CD4-positive, CD25-positive, alpha-beta regulatory T cell (primary cell): ENCODE measurements at regions not wholly inside any gene's neighbourhood (a gene's known extent, or its start where the extent isn't known, plus 50 kb on each side); places are given as distances from the start of the nearest gene placed in this dataset.

Source experiments
- ATAC-seq, 2 donors: fragments of 150-1000 bp; cut with Tn5 transposase; one replicate each; pipeline ENCODE4 v1.10.0; 2021; ENCODE audit warnings: low read depth in 2 of 2, moderate number of reproducible peaks in 2 of 2, moderate library complexity in 1 of 2
- DNase-seq, 3 donors: peaks; one replicate each; pipeline versions ENCODE4 v3.0.0 to v3.0.0-alpha.2; 2012 to 2022; ENCODE audit warnings: mixed read lengths in 1 of 3
- H3K27ac ChIP-seq: one replicate; pipeline ENCODE4 v1.7.0; 2013; ENCODE audit warnings: mild to moderate bottlenecking, low read length; ENCODE audit not compliant: insufficient read depth, poor library complexity, severe bottlenecking
- H3K27me3 ChIP-seq: one replicate; pipeline ENCODE4 v1.7.0; 2013; ENCODE audit warnings: low read length; ENCODE audit not compliant: control insufficient read depth, insufficient read depth
- H3K36me3 ChIP-seq: one replicate; pipeline ENCODE4 v1.7.0; 2013; ENCODE audit warnings: mild to moderate bottlenecking, low read length, moderate library complexity; ENCODE audit not compliant: control insufficient read depth, insufficient read depth
- H3K4me1 ChIP-seq: 2 replicates; pipeline ENCODE4 v1.7.0; 2013; ENCODE audit warnings: mild to moderate bottlenecking, low read length; ENCODE audit not compliant: insufficient read depth, control insufficient read depth, poor library complexity, severe bottlenecking
- H3K4me3 ChIP-seq: one replicate; pipeline ENCODE4 v1.7.0; 2013; ENCODE audit warnings: low read depth, mild to moderate bottlenecking, low read length, moderate library complexity
- H3K9me3 ChIP-seq, 2 experiments: 1 replicate in 1 of 2; 2 replicates in 1 of 2; pipeline ENCODE4 v1.7.0; 2013; ENCODE audit warnings: low read length in 2 of 2, mild to moderate bottlenecking in 1 of 2, moderate library complexity in 1 of 2; ENCODE audit not compliant: control insufficient read depth in 2 of 2
- H3K27ac Mint-ChIP-seq, 3 donors: one replicate each; pipeline ENCODE4 v1.8.0; 2020 to 2022; ENCODE audit warnings: mild to moderate bottlenecking in 3 of 3, mixed read lengths in 3 of 3, moderate library complexity in 2 of 3
- H3K27me3 Mint-ChIP-seq: one replicate; pipeline ENCODE4 v1.8.0; 2022; ENCODE audit warnings: mild to moderate bottlenecking, mixed read lengths
- H3K36me3 Mint-ChIP-seq: one replicate; pipeline ENCODE4 v1.8.0; 2020; ENCODE audit warnings: mixed read lengths
- H3K4me1 Mint-ChIP-seq, 4 donors: one replicate each; pipeline ENCODE4 v1.8.0; 2020 to 2022; ENCODE audit warnings: mixed read lengths in 4 of 4, mild to moderate bottlenecking in 1 of 4
- H3K4me3 Mint-ChIP-seq, 4 donors: one replicate each; pipeline ENCODE4 v1.8.0; 2020 to 2022; ENCODE audit warnings: mild to moderate bottlenecking in 4 of 4, mixed read lengths in 4 of 4, moderate library complexity in 3 of 4
- H3K9me3 Mint-ChIP-seq, 7 donors: one replicate each; pipeline ENCODE4 v1.8.0; 2020 to 2022; ENCODE audit warnings: mixed read lengths in 7 of 7, mild to moderate bottlenecking in 3 of 7, moderate library complexity in 2 of 7

DNA sequence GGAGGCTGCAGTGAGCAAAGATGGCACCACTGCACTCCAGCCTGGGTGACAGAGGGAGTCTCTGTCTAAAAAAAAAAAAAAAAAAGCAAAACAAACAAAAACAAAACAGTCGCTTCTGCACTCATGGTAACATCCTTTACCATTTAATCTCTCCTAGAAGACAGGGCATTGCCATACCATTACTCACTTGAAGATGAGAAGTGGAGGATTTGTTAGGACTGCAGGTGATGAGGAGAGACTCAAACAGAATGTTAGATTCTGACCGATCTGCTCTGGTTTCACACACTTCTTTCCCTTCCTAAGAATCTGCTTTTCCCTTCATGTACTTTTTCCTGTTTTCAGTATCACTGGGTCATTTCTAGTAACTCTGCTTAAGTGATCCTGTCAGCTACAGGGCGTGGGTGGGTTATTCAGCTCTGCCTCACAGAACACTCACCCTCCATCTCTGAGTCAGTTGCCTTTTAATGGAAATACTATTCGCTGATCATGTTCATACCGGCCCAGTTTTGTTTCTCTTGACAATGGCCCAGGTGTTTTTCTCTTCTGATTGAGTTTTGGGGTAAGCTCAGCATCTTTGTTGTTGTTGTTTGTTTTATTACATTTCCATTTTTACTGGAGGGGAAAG is 148.0 kb upstream of the ERG start:
- no peaks in the 10 kb centered on the region for H3K36me3 ChIP-seq
- H3K27me3 ChIP-seq: peaks cover 5% of the 10 kb centered on the region
- ATAC-seq (no peak), DNase-seq (no peak)
- H3K4me3 Mint-ChIP-seq: no peak overlapping the region
- H3K27ac Mint-ChIP-seq: no peak overlapping the region
- peaks cover 0 to 6% (median 0%) of the 10 kb centered on the region in 7 donors for H3K9me3 Mint-ChIP-seq
- H3K27ac ChIP-seq: no peak overlapping the region
- no peak overlapping the region for H3K4me3 ChIP-seq
- no peaks in the 10 kb centered on the region for H3K9me3 ChIP-seq
- no peaks in the 10 kb centered on the region for H3K4me1 ChIP-seq
- H3K36me3 Mint-ChIP-seq: no peaks in the 10 kb centered on the region
- no peaks in the 10 kb centered on the region for H3K4me1 Mint-ChIP-seq
- peaks cover 8% of the 10 kb centered on the region for H3K27me3 Mint-ChIP-seq

DNA sequence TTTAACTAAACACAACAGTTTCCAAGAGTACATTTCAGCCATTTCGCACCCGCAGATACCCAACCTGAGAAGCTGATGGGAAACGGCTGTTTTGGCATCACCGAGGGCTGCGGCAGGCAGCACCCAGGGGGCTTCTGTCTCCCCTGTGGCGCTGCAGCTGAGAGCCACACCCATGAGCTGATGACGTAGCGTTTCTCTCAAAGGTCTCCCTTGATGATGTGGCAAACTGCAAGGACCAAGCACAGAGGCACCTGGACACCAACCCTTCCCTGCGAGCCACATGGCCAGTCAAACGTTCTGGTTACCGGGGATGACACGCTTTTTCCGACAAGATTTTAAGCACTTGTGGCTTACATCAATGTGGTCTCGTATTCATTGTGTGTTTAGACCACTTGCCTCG is 150.8 kb upstream of the ERG start:
- Histone ChIP-seq H3K27me3 (peaks cover 2% of the 10 kb centered on the region), H3K4me1 (no peaks in the 10 kb centered on the region), H3K9me3 (no peaks in the 10 kb centered on the region), H3K4me3 (no peak overlapping the region), H3K27ac (no peak overlapping the region), H3K36me3 (no peaks in the 10 kb centered on the region)
- peaks cover 4% of the 10 kb centered on the region for H3K27me3 Mint-ChIP-seq
- H3K9me3 Mint-ChIP-seq: peaks cover 0 to 6% (median 0%) of the 10 kb centered on the region in 7 donors
- no peak for DNase-seq
- H3K4me3 Mint-ChIP-seq: no peak overlapping the region
- no peaks in the 10 kb centered on the region for H3K36me3 Mint-ChIP-seq
- no peak for ATAC-seq
- no peak overlapping the region for H3K27ac Mint-ChIP-seq
- no peaks in the 10 kb centered on the region for H3K4me1 Mint-ChIP-seq

DNA sequence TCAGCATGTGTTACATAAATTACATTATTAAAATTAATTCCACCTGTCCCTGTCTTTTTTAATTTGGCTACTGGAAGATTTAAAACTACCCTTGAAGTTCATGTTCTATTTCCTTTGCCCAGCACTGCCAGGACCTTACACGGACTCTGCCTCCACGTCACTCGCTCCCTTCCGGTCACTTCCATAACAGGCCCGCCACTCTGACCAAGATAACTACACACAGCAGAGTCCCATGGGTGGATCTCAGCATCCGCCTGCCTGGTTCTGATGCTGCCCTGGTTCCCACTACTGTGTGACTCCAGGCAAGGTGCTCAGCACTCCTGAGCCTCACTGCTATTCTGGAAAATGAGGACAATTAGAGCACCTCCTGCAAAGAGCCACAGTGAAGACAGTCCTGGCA is 153.3 kb upstream of the ERG start:
- Histone ChIP-seq H3K4me3 (no peak overlapping the region), H3K27me3 (no peaks in the 10 kb centered on the region), H3K27ac (no peak overlapping the region), H3K36me3 (no peaks in the 10 kb centered on the region), H3K4me1 (no peaks in the 10 kb centered on the region), H3K9me3 (no peaks in the 10 kb centered on the region)
- no peaks in the 10 kb centered on the region for H3K36me3 Mint-ChIP-seq
- H3K9me3 Mint-ChIP-seq: peaks cover 0 to 1% (median 0%) of the 10 kb centered on the region in 7 donors
- no peaks in the 10 kb centered on the region for H3K4me1 Mint-ChIP-seq
- ATAC-seq: no peak
- H3K4me3 Mint-ChIP-seq: no peak overlapping the region
- no peak overlapping the region for H3K27ac Mint-ChIP-seq
- H3K27me3 Mint-ChIP-seq: peaks cover 20% of the 10 kb centered on the region
- no peak for DNase-seq

DNA sequence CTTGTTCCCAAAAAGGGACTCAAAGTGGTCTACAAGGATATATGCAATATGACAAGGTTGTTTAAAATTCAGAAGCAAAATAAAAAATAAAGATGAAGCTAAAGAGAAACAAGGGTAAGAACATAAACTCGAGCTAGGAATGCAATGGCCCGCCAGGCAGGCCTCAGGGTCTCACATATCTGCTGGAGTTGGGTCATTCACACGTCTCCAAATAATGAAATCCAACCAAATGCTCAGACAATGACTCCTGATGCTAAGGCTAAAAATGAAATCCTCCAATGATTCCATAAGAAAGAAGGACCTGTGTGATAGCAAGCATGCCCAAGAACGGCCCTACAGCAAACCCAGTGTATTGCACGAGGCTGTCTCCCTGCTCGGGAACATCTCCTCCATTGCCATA is 153.3 kb upstream of the ETS2 start:
- Mint-ChIP-seq H3K4me3 (no peak overlapping the region), H3K27ac (no peak overlapping the region), H3K36me3 (no peaks in the 10 kb centered on the region), H3K4me1 (no peaks in the 10 kb centered on the region), H3K9me3 (peaks cover 0 to 1% (median 0%) of the 10 kb centered on the region in 7 donors), H3K27me3 (peaks cover 27% of the 10 kb centered on the region)
- no peaks in the 10 kb centered on the region for H3K36me3 ChIP-seq
- ATAC-seq (no peak), DNase-seq (no peak)
- H3K4me3 ChIP-seq: no peak overlapping the region
- H3K27me3 ChIP-seq: no peaks in the 10 kb centered on the region
- no peaks in the 10 kb centered on the region for H3K9me3 ChIP-seq
- no peaks in the 10 kb centered on the region for H3K4me1 ChIP-seq
- no peak overlapping the region for H3K27ac ChIP-seq

DNA sequence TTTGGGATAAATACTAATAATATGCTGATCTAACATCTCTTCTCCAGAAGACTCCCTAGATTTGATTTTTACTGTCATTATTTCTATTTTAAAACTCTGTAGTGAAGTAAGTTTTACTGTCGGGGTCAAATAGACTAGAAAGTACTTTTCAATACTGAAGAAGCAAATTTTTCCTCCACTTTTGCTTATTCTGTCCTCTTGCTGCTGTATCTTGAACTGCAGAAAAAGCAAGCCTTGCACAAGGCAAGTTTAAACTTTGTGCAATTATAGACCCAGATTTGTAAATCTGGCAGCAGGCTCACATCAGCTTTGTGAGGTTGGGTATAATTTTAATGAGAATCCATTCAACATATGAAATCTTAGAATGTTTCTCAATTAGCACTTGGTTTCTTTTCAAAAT is 151.1 kb upstream of the ETS2 start:
- Histone ChIP-seq H3K36me3 (no peaks in the 10 kb centered on the region), H3K9me3 (no peaks in the 10 kb centered on the region), H3K4me1 (no peaks in the 10 kb centered on the region), H3K27me3 (peaks cover 10% of the 10 kb centered on the region), H3K4me3 (no peak overlapping the region), H3K27ac (no peak overlapping the region)
- ATAC-seq (no peak), DNase-seq (no peak)
- H3K4me3 Mint-ChIP-seq: no peak overlapping the region
- H3K9me3 Mint-ChIP-seq: peaks cover 0 to 1% (median 0%) of the 10 kb centered on the region in 7 donors
- H3K4me1 Mint-ChIP-seq: peaks cover 0 to 2% (median under 1%) of the 10 kb centered on the region in 4 donors
- no peaks in the 10 kb centered on the region for H3K36me3 Mint-ChIP-seq
- no peak overlapping the region for H3K27ac Mint-ChIP-seq
- peaks cover 35% of the 10 kb centered on the region for H3K27me3 Mint-ChIP-seq

DNA sequence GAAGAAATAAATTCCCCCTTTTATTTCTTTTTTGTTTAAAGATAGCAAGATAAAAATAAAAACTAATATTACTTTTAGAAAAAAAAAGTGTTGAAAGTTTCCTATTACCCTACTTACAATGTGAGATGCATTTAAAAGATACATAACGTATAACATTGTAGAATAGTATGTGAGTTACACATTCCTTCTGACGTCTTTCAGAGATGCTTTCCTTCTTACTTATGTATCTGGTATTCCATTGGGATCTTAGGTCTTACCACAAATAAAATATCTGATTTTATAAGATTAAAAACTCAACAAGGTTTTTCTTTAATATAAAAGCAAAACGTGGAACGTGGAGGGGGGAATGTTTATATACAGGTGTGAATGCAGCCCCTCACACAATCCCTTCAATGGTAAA is 147.2 kb upstream of the ETS2 start:
- no peak overlapping the region for H3K27ac ChIP-seq
- Mint-ChIP-seq H3K27me3 (peaks cover 62% of the 10 kb centered on the region), H3K27ac (no peak overlapping the region), H3K4me3 (no peak overlapping the region), H3K9me3 (peaks cover 0 to 5% (median 0%) of the 10 kb centered on the region in 7 donors), H3K4me1 (peaks cover 0 to 14% (median 4%) of the 10 kb centered on the region in 4 donors), H3K36me3 (no peaks in the 10 kb centered on the region)
- ATAC-seq (no peak), DNase-seq (no peak)
- H3K4me3 ChIP-seq: no peak overlapping the region
- peaks cover 21% of the 10 kb centered on the region for H3K27me3 ChIP-seq
- H3K4me1 ChIP-seq: peaks cover 13% of the 10 kb centered on the region
- H3K36me3 ChIP-seq: no peaks in the 10 kb centered on the region
- H3K9me3 ChIP-seq: no peaks in the 10 kb centered on the region

DNA sequence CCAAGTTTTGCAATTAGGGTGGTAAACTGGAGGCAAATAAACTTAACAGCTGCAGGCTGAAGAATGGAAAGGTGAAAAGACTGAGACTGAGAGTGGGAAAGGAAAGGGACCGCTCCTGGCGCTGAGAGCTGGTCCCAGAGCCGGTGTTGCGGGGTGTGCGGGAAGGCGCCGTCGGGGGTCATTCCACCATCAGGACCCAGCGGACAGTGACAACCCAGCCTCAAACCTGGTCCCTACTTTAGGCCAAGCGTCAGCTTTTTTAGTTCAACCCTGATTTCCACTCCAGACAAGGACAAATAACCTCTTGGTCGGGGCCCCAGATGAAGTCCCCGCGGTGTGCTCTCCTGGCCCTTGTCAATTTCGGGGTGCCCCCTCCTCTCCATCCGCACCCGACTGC is 145.8 kb upstream of the ETS2 start:
- Histone ChIP-seq H3K36me3 (no peaks in the 10 kb centered on the region), H3K27ac (no peak overlapping the region), H3K4me3 (no peak overlapping the region), H3K9me3 (no peaks in the 10 kb centered on the region), H3K4me1 (peaks cover 13% of the 10 kb centered on the region), H3K27me3 (peaks cover 22% of the 10 kb centered on the region)
- H3K4me3 Mint-ChIP-seq: peak overlapping the region in 2 of 4 donors; percentile 5 to 63
- DNase-seq: no peak
- no peaks in the 10 kb centered on the region for H3K36me3 Mint-ChIP-seq
- no peak for ATAC-seq
- H3K27ac Mint-ChIP-seq: peak overlapping the region in 1 of 3 donors; percentile 41
- peaks cover 0 to 5% (median 0%) of the 10 kb centered on the region in 7 donors for H3K9me3 Mint-ChIP-seq
- H3K27me3 Mint-ChIP-seq: peaks cover 59% of the 10 kb centered on the region
- H3K4me1 Mint-ChIP-seq: peaks cover 0 to 14% (median 4%) of the 10 kb centered on the region in 4 donors
